ENCODE measurements at regions not wholly inside any gene's neighbourhood (a gene's known extent, or its start where the extent isn't known, plus 50 kb on each side); places are given as distances from the start of the nearest gene placed in this dataset.
"Not testable (repeated sequence)": the region's sequence is repeated elsewhere in the genome, so short reads cannot be mapped to it uniquely, and the experiment has no call there.

DNA sequence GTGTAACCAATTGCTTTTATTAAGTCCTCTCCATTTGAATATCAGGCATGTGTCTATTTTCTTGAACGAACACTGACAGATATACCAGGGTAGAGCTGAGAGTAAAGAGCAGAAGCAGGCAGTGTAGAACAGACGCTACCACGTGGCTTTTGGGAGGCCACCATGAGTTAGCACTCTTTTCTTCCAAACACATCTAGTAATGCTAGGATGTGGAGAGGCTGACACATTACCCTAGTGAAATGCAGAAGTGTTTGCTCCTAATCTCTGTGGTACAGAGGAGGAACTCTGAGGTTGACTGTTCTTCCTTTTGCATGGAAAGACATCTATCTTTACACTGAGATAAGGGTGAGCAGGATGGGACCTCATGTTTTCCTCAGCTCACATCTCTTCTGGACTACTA is 216.3 kb downstream of the SATB1 start:
- Histone ChIP-seq H3K4me3 (ENCODE audit: insufficient read depth, low read length) (no peak overlapping the region), H3K79me2 (ENCODE audit: insufficient read depth, low read length) (no peaks in the 10 kb centered on the region), H3K4me1 (ENCODE audit: insufficient read depth, low read length) (no peaks in the 10 kb centered on the region), H3K9me3 (ENCODE audit: low read depth, low read length) (no peaks in the 10 kb centered on the region), H3K27ac (ENCODE audit: low read depth, low read length) (no peak overlapping the region), H2AFZ (ENCODE audit: low read length) (no peak overlapping the region), H3K4me2 (ENCODE audit: insufficient read depth, low read length) (no peak overlapping the region), H3K36me3 (ENCODE audit: insufficient read depth, low read length) (no peaks in the 10 kb centered on the region), H3K27me3 (ENCODE audit: insufficient read depth, low read length) (no peaks in the 10 kb centered on the region), H4K20me1 (ENCODE audit: insufficient read depth, low read length) (no peaks in the 10 kb centered on the region)
- TF ChIP-seq, protein P1, sequence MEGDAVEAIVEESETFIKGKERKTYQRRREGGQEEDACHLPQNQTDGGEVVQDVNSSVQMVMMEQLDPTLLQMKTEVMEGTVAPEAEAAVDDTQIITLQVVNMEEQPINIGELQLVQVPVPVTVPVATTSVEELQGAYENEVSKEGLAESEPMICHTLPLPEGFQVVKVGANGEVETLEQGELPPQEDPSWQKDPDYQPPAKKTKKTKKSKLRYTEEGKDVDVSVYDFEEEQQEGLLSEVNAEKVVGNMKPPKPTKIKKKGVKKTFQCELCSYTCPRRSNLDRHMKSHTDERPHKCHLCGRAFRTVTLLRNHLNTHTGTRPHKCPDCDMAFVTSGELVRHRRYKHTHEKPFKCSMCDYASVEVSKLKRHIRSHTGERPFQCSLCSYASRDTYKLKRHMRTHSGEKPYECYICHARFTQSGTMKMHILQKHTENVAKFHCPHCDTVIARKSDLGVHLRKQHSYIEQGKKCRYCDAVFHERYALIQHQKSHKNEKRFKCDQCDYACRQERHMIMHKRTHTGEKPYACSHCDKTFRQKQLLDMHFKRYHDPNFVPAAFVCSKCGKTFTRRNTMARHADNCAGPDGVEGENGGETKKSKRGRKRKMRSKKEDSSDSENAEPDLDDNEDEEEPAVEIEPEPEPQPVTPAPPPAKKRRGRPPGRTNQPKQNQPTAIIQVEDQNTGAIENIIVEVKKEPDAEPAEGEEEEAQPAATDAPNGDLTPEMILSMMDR (IDR thresholded peaks at IDR 0.05; ENCODE audit: extremely low read depth, low read depth, low read length), result no peak
- DNase-seq (ENCODE audit: insufficient read length, low spot score, missing footprints), result no peak

DNA sequence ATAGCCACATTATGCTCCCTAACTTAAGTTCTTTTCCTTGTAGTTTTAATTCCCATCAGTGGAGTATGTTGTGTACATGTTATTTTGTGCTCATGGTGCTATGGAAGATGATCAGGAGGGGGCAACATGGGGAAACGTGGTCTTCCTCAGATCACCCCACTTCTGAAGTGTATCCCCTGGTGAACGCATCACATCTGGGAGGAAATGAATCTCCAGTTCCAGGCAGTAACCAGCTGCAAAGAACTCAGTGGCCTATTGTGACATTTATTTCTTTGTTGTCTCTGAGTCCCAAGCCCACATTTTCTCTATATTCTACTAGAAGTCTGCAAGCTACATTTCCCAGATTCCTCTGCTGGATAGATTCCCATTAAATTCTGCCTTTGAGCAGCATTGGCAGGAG is 217.0 kb downstream of the SATB1 start:
- Histone ChIP-seq H3K4me2 (ENCODE audit: insufficient read depth, low read length) (no peak overlapping the region), H3K27me3 (ENCODE audit: insufficient read depth, low read length) (no peaks in the 10 kb centered on the region), H3K4me3 (ENCODE audit: insufficient read depth, low read length) (no peak overlapping the region), H3K9me3 (ENCODE audit: low read depth, low read length) (no peaks in the 10 kb centered on the region), H2AFZ (ENCODE audit: low read length) (no peak overlapping the region), H3K27ac (ENCODE audit: low read depth, low read length) (no peak overlapping the region), H3K4me1 (ENCODE audit: insufficient read depth, low read length) (no peaks in the 10 kb centered on the region), H4K20me1 (ENCODE audit: insufficient read depth, low read length) (no peaks in the 10 kb centered on the region), H3K36me3 (ENCODE audit: insufficient read depth, low read length) (no peaks in the 10 kb centered on the region), H3K79me2 (ENCODE audit: insufficient read depth, low read length) (no peaks in the 10 kb centered on the region)
- no peak for DNase-seq (ENCODE audit: insufficient read length, low spot score, missing footprints)
- TF ChIP-seq, protein P1 (IDR thresholded peaks at IDR 0.05; ENCODE audit: extremely low read depth, low read depth, low read length), result no peak

DNA sequence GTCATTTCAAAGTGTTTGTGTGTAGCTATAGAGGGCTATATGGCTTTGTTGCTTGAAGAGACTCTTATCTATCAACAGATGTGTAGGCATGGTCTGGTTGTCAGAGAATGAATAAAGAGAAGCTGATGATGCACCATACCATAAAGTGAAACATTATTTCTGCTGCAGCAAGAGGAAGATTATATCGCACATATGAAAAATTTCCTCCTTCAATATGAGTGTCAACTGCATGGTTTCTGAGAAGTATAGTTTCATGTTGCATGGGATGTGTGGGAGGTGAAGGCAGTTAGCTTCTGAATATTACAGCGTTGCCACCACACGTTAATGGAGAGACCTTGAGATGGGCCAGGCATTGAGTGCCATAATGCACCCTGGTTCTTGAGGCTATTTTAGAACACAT is 217.9 kb downstream of the SATB1 start:
- no peak for DNase-seq (ENCODE audit: insufficient read length, low spot score, missing footprints)
- H3K9me3 ChIP-seq (ENCODE audit: low read depth, low read length), result no peaks in the 10 kb centered on the region
- no peaks in the 10 kb centered on the region for H3K4me1 ChIP-seq (ENCODE audit: insufficient read depth, low read length)
- no peaks in the 10 kb centered on the region for H3K27me3 ChIP-seq (ENCODE audit: insufficient read depth, low read length)
- H3K4me2 ChIP-seq (ENCODE audit: insufficient read depth, low read length), result no peak overlapping the region
- H2AFZ ChIP-seq (ENCODE audit: low read length), result no peak overlapping the region
- H3K4me3 ChIP-seq (ENCODE audit: insufficient read depth, low read length), result no peak overlapping the region
- H3K36me3 ChIP-seq (ENCODE audit: insufficient read depth, low read length), result no peaks in the 10 kb centered on the region
- H3K79me2 ChIP-seq (ENCODE audit: insufficient read depth, low read length), result no peaks in the 10 kb centered on the region
- TF ChIP-seq, protein P1 (IDR thresholded peaks at IDR 0.05; ENCODE audit: extremely low read depth, low read depth, low read length), result no peak
- H4K20me1 ChIP-seq (ENCODE audit: insufficient read depth, low read length), result no peaks in the 10 kb centered on the region
- no peak overlapping the region for H3K27ac ChIP-seq (ENCODE audit: low read depth, low read length)

DNA sequence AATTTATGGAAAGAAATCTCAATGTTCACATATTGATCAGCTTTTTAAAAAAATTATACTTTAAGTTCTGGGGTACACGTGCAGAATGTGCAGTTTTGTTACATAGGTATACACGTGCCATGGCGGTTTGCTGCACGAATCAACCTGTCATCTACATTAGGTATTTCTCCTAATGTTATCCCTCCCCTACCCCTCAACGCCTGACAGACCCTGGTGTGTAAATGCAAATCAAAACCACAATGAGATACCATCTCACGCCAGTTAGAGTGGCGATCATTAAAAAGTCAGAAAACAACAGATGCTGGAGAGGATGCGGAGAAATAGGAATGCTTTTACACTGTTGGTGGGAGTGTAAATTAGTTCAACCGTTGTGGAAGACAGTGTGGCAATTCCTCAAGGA is 219.4 kb downstream of the SATB1 start:
- not testable (repeated sequence) for H3K27me3 ChIP-seq (ENCODE audit: insufficient read depth, low read length); H3K79me2 ChIP-seq (ENCODE audit: insufficient read depth, low read length); H3K27ac ChIP-seq (ENCODE audit: low read depth, low read length); H3K36me3 ChIP-seq (ENCODE audit: insufficient read depth, low read length); H3K4me3 ChIP-seq (ENCODE audit: insufficient read depth, low read length); H2AFZ ChIP-seq (ENCODE audit: low read length); H3K9me3 ChIP-seq (ENCODE audit: low read depth, low read length); H3K4me1 ChIP-seq (ENCODE audit: insufficient read depth, low read length); H4K20me1 ChIP-seq (ENCODE audit: insufficient read depth, low read length); DNase-seq (ENCODE audit: insufficient read length, low spot score, missing footprints); H3K4me2 ChIP-seq (ENCODE audit: insufficient read depth, low read length)

DNA sequence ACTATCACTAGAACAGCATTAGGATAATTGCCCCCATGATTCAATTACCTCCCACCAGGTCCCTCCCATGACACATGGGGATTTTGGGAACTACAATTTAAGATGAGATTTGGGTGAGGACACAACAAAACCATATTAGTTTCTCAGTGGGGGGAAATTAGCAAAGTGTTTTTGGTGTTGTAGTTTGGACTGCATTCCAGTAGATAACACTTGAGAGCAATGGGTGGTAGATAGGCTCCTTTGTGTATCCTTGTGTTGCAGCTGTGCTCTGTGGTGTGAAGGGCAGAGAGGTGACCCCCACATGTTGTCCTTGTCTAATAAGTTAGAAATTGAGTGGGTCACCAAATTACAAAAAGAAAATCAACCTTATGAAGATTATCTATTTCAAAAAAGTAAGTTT is 223.8 kb downstream of the SATB1 start:
- TF ChIP-seq, protein P1 (IDR thresholded peaks at IDR 0.05; ENCODE audit: extremely low read depth, low read depth, low read length), result no peak

More for the DNA sequence above, 223.8 kb downstream of the SATB1 start:
- H3K27ac ChIP-seq (ENCODE audit: low read depth, low read length), result no peak overlapping the region
- H2AFZ ChIP-seq (ENCODE audit: low read length), result no peak overlapping the region
- no peak overlapping the region for H3K4me3 ChIP-seq (ENCODE audit: insufficient read depth, low read length)
- H4K20me1 ChIP-seq (ENCODE audit: insufficient read depth, low read length), result no peaks in the 10 kb centered on the region
- no peaks in the 10 kb centered on the region for H3K4me1 ChIP-seq (ENCODE audit: insufficient read depth, low read length)
- no peaks in the 10 kb centered on the region for H3K79me2 ChIP-seq (ENCODE audit: insufficient read depth, low read length)
- no peaks in the 10 kb centered on the region for H3K27me3 ChIP-seq (ENCODE audit: insufficient read depth, low read length)
- DNase-seq (ENCODE audit: insufficient read length, low spot score, missing footprints), result no peak
- no peaks in the 10 kb centered on the region for H3K36me3 ChIP-seq (ENCODE audit: insufficient read depth, low read length)
- no peak overlapping the region for H3K4me2 ChIP-seq (ENCODE audit: insufficient read depth, low read length)
- no peaks in the 10 kb centered on the region for H3K9me3 ChIP-seq (ENCODE audit: low read depth, low read length)
